Head of caudate nucleus (tissue), 42 donors: ENCODE measurements at regions not wholly inside any gene's neighbourhood (a gene's known extent, or its start where the extent isn't known, plus 50 kb on each side); places are given as distances from the start of the nearest gene placed in this dataset.
A peak's percentile ranks its signal among the peaks of the same experiment; 100 is the strongest.

Experiments
- DNase-seq, 42 donors: peaks; one replicate each; pipeline versions ENCODE4 v3.0.0 to v3.0.0-alpha.2; 2020 to 2021; ENCODE audit warnings: mixed read lengths in 7 of 42
- intact Hi-C: fragments of 100-400 bp; cut with DNase I; formaldehyde crosslinking; loops from one replicate; pipeline ENCODE4 v1.15.0; 2022

GRCh38 chr10:4351723-4352413 is 474.1 kb upstream of the AKR1E2 start:
- no peak for DNase-seq
- intact Hi-C loops: no loop called here

DNA sequence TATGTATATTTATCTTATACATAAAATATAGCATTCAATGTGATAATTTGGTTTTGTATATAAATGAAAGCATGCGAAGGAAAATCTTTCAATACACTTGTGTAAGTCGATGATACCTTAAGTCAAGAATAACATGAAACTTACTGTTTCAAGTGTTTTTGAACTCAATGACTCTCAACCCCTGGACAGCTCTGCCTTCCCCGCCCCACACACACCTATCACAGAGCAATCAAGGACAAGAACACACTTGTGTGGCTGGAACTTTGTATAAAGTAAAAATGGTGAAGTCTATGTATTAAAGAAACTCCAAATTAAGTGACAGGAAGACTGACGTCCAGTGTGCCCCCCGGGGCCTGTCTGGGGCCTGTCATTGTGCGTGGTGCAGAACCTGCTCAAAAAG is 478.6 kb upstream of the AKR1E2 start:
- no peak for DNase-seq
- intact Hi-C loops: no loop called here

DNA sequence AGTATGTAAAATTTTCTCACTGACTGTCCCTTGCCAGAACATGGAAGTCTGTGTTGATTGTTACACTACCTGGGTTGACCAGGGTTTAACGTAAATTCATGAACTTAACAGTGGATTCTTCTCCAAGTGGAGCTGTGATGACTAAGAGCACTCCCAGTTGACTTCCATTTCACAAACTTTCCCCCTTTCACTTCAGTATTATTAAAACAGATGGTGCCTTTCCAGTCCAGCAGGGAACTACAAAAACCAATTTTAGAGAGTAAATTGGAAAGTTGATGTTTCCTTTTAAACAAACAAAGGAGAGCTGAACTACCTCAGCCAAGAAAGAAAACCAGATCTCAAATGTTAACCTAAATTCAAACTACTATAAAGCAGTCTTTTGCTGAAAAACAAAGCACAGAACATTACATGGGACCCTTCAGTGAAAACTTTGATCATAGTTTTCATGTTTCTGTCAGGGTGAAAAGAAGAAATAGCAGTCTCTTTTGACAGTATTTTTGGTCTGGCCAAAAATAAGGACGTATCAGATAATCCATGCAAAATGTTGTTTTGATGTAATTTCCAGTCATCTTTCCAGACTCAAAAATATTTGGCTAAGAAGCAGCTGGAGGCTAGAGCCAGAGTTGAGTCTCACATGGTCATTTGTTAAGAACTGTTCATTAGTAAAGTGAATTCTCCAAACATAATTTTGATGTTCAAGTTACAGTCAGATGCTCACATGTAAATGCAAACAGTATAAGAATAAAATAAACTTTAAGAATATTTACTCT is 479.9 kb upstream of the AKR1E2 start:
- DNase-seq: no peak
- intact Hi-C loops: no loop called here

DNA sequence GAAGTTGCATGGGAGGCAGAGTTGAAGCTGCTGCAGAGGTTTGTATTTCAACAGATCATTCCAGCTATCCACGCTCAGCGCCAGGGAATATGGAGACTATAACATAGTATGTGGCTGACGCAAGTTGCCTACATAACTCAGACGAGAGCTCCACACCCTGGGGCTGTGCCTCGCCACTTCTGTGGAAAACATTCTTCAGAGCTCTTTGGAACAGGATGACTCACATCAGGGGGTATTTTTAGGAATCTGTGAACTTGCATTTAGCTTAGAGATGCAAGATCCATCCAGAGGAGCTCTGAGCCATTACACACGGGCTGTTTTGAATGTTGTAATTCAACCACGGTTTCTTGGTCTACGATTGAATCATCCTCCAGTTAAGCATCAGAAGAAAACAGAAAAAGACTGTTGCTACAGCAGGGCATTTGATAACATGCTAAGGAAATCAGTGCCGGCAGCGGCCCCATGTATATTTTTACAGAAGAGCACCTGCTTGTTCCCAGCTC is 481.5 kb upstream of the AKR1E2 start:
- DNase-seq: peak; percentile 11 to 90 (median 66)
- intact Hi-C loops: no loop called here

DNA sequence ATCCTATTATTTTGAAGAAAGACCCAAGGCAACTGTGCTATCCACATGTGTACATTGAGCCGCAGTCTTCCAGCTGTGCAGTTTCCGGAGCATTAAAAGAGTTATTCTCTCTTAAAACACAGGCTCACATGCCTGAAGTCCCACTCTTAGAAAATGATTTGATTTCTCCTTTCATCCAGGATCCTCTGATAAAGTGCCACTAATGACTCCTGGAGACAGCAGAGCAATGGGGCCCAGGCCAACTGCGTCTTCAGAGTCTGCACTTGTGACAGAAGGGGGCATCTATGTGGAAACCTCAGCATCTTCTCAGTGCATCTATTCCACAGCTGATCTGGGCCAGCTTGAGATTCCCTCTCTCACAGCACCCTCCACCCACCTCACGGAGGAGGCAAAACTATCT is 482.1 kb upstream of the AKR1E2 start:
- peak in 15 of 42 donors; percentile 2 to 56 (median 10) for DNase-seq
- intact Hi-C loops: no loop called here

GRCh38 chr10:4343091-4343490 is 482.9 kb upstream of the AKR1E2 start:
- DNase-seq: no peak
- intact Hi-C loops: no loop called here

- intact Hi-C loops: no loop called here
- DNase-seq: no peak
These were observed 487.2 kb upstream of the AKR1E2 start for GRCh38 chr10:4338768-4339167.

GRCh38 chr10:4337563-4337962 is 488.4 kb upstream of the AKR1E2 start:
- intact Hi-C loops: no loop called here
- DNase-seq: no peak

- DNase-seq: no peak
- intact Hi-C loops: no loop called here
These were observed 491.1 kb upstream of the AKR1E2 start for GRCh38 chr10:4334871-4335270.

DNA sequence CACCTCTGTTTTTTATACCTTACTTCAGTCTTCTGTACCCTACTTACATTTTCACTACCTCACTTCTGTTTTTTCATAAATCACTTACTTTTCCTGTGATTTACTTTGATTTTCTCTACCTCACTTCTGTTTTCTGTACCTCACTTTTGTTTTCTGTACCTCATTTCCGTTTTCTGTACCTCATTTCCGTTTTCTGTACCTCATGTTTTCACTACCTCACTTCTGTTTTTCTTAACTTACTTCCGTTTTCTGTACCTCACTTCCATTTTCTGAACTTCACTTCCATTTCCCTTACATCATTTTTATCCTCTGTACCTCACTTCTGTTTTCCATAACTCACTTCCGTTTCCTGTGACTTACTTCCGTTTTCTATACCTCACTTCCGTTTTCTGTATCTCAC is 492.0 kb upstream of the AKR1E2 start:
- DNase-seq: no peak
- intact Hi-C loops: no loop called here

GRCh38 chr10:4333459-4333894 is 492.5 kb upstream of the AKR1E2 start:
- no peak for DNase-seq
- intact Hi-C loops: no loop called here

- intact Hi-C loops: no loop called here
- no peak for DNase-seq
These were observed 493.1 kb upstream of the AKR1E2 start for GRCh38 chr10:4332764-4333458.

GRCh38 chr10:4331150-4331549 is 494.9 kb upstream of the AKR1E2 start:
- DNase-seq: no peak
- intact Hi-C loops: no loop called here

DNA sequence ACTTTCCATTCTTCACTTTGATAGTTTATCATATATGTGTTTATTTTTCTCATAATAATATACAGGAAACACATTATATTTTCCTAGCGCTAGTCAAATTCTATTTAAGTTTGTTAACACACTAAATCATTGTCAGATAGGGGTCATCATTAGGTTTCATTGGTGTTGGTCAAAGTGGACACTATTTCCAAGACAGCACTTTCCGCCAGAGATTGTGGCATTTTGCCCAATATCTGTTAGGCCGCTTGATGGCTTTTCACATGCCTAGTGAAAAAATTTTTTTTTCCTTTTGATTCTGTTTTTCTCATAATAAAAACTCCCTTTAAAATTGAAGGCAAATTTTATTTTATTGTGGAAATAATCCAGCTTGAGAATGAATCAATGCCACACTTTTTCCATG is 495.4 kb upstream of the AKR1E2 start:
- intact Hi-C loops: no loop called here
- DNase-seq: no peak

GRCh38 chr10:4329225-4329624 is 496.8 kb upstream of the AKR1E2 start:
- DNase-seq: no peak
- intact Hi-C loops: no loop called here

DNA sequence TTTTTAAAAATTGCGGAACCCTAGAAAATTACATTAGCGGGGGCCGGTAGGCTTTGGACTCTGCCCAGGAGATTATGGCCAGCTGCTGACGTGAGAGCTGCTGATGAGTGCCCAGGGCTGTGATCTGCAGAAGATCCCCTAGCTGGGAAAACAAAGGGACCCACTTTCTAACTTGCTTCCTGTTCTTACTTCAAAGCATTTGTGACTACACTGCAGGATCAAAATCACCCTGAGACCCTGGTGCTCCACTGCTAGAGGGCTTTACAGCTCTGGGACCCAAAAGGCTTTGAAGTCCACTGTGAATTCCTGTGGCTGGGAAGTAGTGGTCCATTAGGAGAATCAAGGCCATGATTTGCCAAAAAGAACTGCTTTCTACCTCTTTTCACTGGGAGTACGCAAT is 499.4 kb upstream of the AKR1E2 start:
- DNase-seq: no peak
- intact Hi-C loops: no loop called here

GRCh38 chr10:4319870-4320367 is 506.1 kb upstream of the AKR1E2 start:
- no peak for DNase-seq
- intact Hi-C loops: no loop called here

GRCh38 chr10:4316161-4316810 is 509.7 kb upstream of the AKR1E2 start:
- DNase-seq: peak in 27 of 42 donors; percentile 7 to 67 (median 32)
- intact Hi-C loops: no loop called here

DNA sequence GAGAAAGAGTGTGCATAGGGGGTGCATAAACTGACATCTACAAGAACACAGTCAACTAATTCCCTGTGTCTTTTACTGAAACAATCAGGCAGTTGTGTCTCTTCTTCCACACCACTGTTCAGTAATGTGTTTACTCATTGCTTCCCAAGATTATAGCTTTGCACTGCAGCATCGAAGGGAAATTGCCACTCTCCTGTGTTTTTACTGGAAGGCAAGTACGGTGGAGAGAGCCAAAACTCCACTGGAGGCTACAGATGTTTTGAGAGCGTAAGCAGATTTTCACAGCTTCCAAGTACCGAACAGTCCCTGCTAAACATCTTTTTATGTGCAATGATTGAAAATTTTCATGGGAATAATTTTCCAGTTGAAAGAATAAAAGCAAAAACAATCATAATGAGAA is 510.5 kb upstream of the AKR1E2 start:
- DNase-seq: peak in 1 of 42 donors; percentile 10
- intact Hi-C loops: no loop called here
